ENCODE measurements at regions not wholly inside any gene's neighbourhood (a gene's known extent, or its start where the extent isn't known, plus 50 kb on each side); places are given as distances from the start of the nearest gene placed in this dataset.

- no peak overlapping the region for H3K27ac ChIP-seq
- H3K4me2 ChIP-seq, result no peak overlapping the region
- TF ChIP-seq Cebpa-rat (IDR thresholded peaks at IDR 0.05), result no peak
- no peaks in the 10 kb centered on the region for H4K20me1 ChIP-seq
- H3K9me3 ChIP-seq, result no peaks in the 10 kb centered on the region
- H3K4me3 ChIP-seq, result no peak overlapping the region
- no peaks in the 10 kb centered on the region for H3K27me3 ChIP-seq
- H3K9ac ChIP-seq, result no peak overlapping the region
- H3K4me1 ChIP-seq, result no peaks in the 10 kb centered on the region
- no peaks in the 10 kb centered on the region for H3K36me3 ChIP-seq
These were observed 76.6 kb upstream of the PIAS1 start for GRCh38 chr15:67977414-67978089.

GRCh38 chr15:67979281-67979680, 74.8 kb upstream of the PIAS1 start:
- Histone ChIP-seq H3K4me3 (no peak overlapping the region), H3K9me3 (no peaks in the 10 kb centered on the region), H4K20me1 (no peaks in the 10 kb centered on the region), H3K9ac (no peak overlapping the region), H3K4me1 (no peaks in the 10 kb centered on the region), H3K36me3 (no peaks in the 10 kb centered on the region), H3K4me2 (no peak overlapping the region), H3K27me3 (no peaks in the 10 kb centered on the region), H3K27ac (no peak overlapping the region)
- TF ChIP-seq Cebpa-rat (IDR thresholded peaks at IDR 0.05), result no peak

DNA sequence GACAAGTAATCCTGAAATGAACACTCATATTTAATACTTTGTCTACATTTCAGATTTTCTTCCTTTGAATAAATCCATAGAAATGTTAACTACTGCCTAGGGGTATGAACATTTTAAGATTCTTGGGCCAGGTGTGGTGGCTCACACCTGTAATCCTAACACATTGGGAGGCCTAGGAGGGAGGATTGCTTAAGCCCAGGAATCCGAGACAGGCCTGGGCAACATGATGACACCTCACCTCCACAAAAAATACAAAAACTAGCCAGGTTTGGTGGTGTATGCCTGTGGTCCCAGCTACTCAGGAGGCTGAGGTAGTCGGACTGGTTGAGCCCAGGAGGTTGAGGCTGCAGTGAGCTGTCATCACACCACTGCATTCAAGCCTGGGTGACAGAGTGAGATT, 73.9 kb upstream of the PIAS1 start:
- Histone ChIP-seq H3K36me3 (no peaks in the 10 kb centered on the region), H3K27me3 (no peaks in the 10 kb centered on the region), H3K4me3 (no peak overlapping the region), H3K4me2 (no peak overlapping the region), H3K9ac (no peak overlapping the region), H3K4me1 (no peaks in the 10 kb centered on the region), H4K20me1 (no peaks in the 10 kb centered on the region), H3K27ac (no peak overlapping the region), H3K9me3 (no peaks in the 10 kb centered on the region)
- TF ChIP-seq Cebpa-rat (IDR thresholded peaks at IDR 0.05), result no peak

- no peaks in the 10 kb centered on the region for H3K4me1 ChIP-seq
- H3K36me3 ChIP-seq, result no peaks in the 10 kb centered on the region
- no peak overlapping the region for H3K9ac ChIP-seq
- H3K27ac ChIP-seq, result no peak overlapping the region
- no peak overlapping the region for H3K4me2 ChIP-seq
- TF ChIP-seq Cebpa-rat (IDR thresholded peaks at IDR 0.05), result no peak
- no peaks in the 10 kb centered on the region for H4K20me1 ChIP-seq
- no peak overlapping the region for H3K4me3 ChIP-seq
- H3K9me3 ChIP-seq, result no peaks in the 10 kb centered on the region
- H3K27me3 ChIP-seq, result no peaks in the 10 kb centered on the region
These were observed 73.1 kb upstream of the PIAS1 start for GRCh38 chr15:67980773-67981685.

GRCh38 chr15:67981848-67982247, 72.3 kb upstream of the PIAS1 start:
- Histone ChIP-seq H4K20me1 (no peaks in the 10 kb centered on the region), H3K36me3 (no peaks in the 10 kb centered on the region), H3K9me3 (no peaks in the 10 kb centered on the region), H3K27me3 (no peaks in the 10 kb centered on the region), H3K4me1 (no peaks in the 10 kb centered on the region), H3K4me3 (no peak overlapping the region), H3K27ac (no peak overlapping the region), H3K4me2 (no peak overlapping the region), H3K9ac (no peak overlapping the region)
- TF ChIP-seq Cebpa-rat (IDR thresholded peaks at IDR 0.05), result no peak

- Histone ChIP-seq H3K9ac (no peak overlapping the region), H3K4me3 (no peak overlapping the region), H3K9me3 (no peaks in the 10 kb centered on the region), H3K27me3 (no peaks in the 10 kb centered on the region), H3K27ac (no peak overlapping the region), H3K36me3 (no peaks in the 10 kb centered on the region), H3K4me1 (no peaks in the 10 kb centered on the region), H3K4me2 (no peak overlapping the region), H4K20me1 (no peaks in the 10 kb centered on the region)
- no peak for TF ChIP-seq Cebpa-rat (IDR thresholded peaks at IDR 0.05)
These were observed 62.4 kb upstream of the PIAS1 start for GRCh38 chr15:67991706-67992105.

DNA sequence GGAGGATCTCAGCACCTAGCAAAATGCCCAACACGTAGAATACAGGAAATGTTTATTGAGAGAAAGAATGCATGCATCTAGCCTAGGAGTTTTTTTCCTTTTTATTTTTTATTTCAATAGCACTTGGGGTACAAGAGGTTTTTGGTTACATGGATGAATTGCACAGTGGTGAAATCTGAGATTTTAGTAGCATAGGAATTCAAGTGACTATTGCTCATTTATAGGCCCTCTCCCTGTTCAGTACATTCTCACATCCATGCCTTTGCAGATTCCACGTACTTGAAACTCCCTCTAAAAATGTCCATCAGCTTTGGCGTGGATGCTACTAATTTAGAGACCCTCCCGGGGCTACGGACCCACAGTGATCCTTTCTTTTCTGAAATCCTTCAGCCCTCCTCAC, 61.7 kb upstream of the PIAS1 start:
- no peak overlapping the region for H3K27ac ChIP-seq
- no peak overlapping the region for H3K4me3 ChIP-seq
- no peak overlapping the region for H3K4me2 ChIP-seq
- TF ChIP-seq Cebpa-rat (IDR thresholded peaks at IDR 0.05), result no peak
- H3K4me1 ChIP-seq, result no peaks in the 10 kb centered on the region
- H3K36me3 ChIP-seq, result no peaks in the 10 kb centered on the region
- H4K20me1 ChIP-seq, result no peaks in the 10 kb centered on the region
- no peaks in the 10 kb centered on the region for H3K27me3 ChIP-seq
- H3K9ac ChIP-seq, result no peak overlapping the region
- no peaks in the 10 kb centered on the region for H3K9me3 ChIP-seq

DNA sequence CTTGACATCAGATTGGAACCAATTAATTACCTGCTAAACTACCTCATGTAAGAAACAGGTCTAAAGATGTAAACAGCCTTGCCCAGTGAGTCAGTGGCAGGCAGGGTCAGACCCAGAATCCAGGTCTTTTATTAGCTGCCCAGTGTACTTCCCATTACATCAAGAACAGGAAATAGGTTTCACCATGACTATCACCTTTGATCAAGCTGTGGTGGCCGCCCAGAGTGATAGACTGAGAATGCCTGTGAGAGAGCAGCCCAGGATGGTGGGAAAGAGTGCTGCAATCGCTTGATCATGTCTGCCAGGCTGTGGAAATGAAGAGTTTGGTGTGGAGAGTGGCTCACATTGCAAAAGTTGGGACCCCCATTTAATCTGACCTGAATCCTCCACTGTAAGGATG, 61.3 kb upstream of the PIAS1 start:
- Histone ChIP-seq H4K20me1 (no peaks in the 10 kb centered on the region), H3K4me1 (no peaks in the 10 kb centered on the region), H3K27me3 (no peaks in the 10 kb centered on the region), H3K9ac (no peak overlapping the region), H3K9me3 (no peaks in the 10 kb centered on the region), H3K36me3 (no peaks in the 10 kb centered on the region), H3K4me2 (no peak overlapping the region), H3K4me3 (no peak overlapping the region), H3K27ac (no peak overlapping the region)
- TF ChIP-seq Cebpa-rat (IDR thresholded peaks at IDR 0.05), result no peak

DNA sequence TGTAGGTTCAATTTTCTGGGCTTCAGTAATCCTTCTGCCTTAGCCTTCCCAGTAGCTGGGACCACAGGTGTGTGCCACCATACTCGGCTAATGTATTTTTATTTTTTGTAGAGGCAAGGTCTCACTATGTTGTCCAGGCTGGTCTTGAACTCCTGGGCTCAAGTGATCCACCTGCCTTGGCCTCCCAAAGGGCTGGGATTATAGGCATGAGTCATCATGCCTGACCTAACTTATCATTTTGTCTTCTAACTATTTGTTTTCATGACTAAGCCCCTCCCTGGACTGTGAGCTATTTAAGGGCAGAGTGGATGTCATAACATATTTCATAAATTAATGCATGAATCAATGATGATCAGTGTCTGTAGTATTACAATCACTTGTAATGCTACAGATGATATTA, 56.1 kb upstream of the PIAS1 start:
- no peaks in the 10 kb centered on the region for H3K9me3 ChIP-seq
- H3K4me2 ChIP-seq, result no peak overlapping the region
- H3K36me3 ChIP-seq, result no peaks in the 10 kb centered on the region
- no peaks in the 10 kb centered on the region for H4K20me1 ChIP-seq
- TF ChIP-seq Cebpa-rat (IDR thresholded peaks at IDR 0.05), result no peak
- H3K4me3 ChIP-seq, result no peak overlapping the region
- no peaks in the 10 kb centered on the region for H3K27me3 ChIP-seq
- no peak overlapping the region for H3K9ac ChIP-seq
- no peak overlapping the region for H3K27ac ChIP-seq
- H3K4me1 ChIP-seq, result no peaks in the 10 kb centered on the region

DNA sequence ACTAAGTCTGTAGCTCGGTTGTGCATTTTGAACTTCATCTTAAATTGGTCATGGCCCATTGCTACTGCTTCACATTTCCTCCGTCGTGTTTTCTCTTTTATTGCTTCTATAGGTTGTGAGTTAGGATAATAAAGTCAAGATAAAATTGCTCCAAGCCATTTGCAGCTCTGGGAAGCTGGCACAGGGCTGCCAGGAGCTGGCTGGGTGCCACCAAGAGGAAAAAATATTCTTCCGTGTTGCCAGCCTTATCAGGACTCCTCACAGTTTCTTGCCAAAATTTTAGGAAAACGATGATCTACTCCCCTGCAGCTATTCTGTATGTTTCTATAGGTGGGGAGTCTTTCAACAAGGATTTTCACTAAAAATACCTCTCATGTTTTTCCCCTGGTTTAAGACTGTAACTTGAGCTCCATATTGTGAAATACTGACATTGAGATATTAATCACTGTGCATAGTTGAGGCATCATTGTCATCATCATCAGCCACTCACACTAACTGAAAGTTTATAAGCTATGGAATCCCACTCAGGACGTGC, 55.4 kb upstream of the PIAS1 start:
- H3K9ac ChIP-seq, result no peak overlapping the region
- H4K20me1 ChIP-seq, result no peaks in the 10 kb centered on the region
- no peak overlapping the region for H3K27ac ChIP-seq
- TF ChIP-seq Cebpa-rat (IDR thresholded peaks at IDR 0.05), result no peak
- H3K36me3 ChIP-seq, result no peaks in the 10 kb centered on the region
- H3K27me3 ChIP-seq, result no peaks in the 10 kb centered on the region
- H3K9me3 ChIP-seq, result no peaks in the 10 kb centered on the region
- no peaks in the 10 kb centered on the region for H3K4me1 ChIP-seq
- no peak overlapping the region for H3K4me2 ChIP-seq
- H3K4me3 ChIP-seq, result no peak overlapping the region
